H1 (cell line): ENCODE measurements at regions not wholly inside any gene's neighbourhood (a gene's known extent, or its start where the extent isn't known, plus 50 kb on each side); places are given as distances from the start of the nearest gene placed in this dataset.

Source experiments
- MAFK ChIP-seq: IDR thresholded peaks from 2 replicates; pipeline ENCODE4 v1.6.1; 2012; ENCODE audit warnings: low read depth, mild to moderate bottlenecking, improper control_type of control experiment, low read length
- RBBP5 ChIP-seq: IDR thresholded peaks from 2 replicates; pipeline ENCODE4 v1.7.1; 2012; ENCODE audit warnings: low read depth, mild to moderate bottlenecking, inconsistent platforms, low read length, moderate library complexity, borderline replicate concordance
- SIN3A ChIP-seq, 2 experiments: IDR thresholded peaks in 1 of 2; conservative IDR thresholded peaks in 1 of 2; 2 replicates each; pipeline ENCODE4 v1.6.1; 2011 to 2012; ENCODE audit warnings: low read length in 2 of 2, improper control_type of control experiment in 1 of 2, low read depth in 1 of 2, mild to moderate bottlenecking in 1 of 2
- ZNF274 ChIP-seq: IDR thresholded peaks from 2 replicates; pipeline ENCODE4 v1.7.0; 2012; ENCODE audit warnings: low read length, borderline replicate concordance; ENCODE audit errors: extremely low read depth
- TF ChIP-seq, protein P1 (sequence below): IDR thresholded peaks from 2 replicates; pipeline ENCODE4 v1.6.1; 2012; ENCODE audit warnings: inconsistent platforms
- TF ChIP-seq, protein P2 (sequence below): IDR thresholded peaks from 2 replicates; pipeline ENCODE4 v1.6.1; 2011; ENCODE audit warnings: low read length, improper control_type of control experiment

DNA sequence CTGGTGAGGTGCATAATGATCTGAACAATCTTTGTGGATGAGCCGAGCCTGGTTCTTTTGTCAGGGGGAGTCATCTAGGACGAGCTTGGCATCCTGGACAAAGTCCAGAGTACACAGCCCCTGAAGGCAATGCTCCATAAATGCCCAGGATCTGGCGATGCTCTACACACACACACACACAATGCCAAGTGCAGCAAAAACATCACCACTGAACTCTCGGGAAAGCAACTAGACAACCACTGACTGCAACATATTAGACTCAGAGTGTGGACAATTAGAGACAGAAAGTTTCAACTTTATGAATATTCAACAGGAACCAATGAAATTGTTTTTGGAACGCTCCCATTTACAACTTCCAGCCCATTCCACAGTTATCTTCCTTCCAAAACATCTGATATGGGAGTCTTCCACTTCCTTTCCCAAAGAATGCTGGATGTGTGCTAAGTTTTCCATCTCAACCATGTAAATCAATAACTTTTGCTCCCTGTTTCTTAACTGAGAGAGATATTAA, 227.6 kb upstream of the ANKRD55 start (continued):
- no peak for TF ChIP-seq SIN3A (conservative IDR thresholded peaks at IDR 0.05 in 1 of 2, IDR thresholded peaks at IDR 0.05 in 1 of 2; ENCODE audit: low read depth in 1 of 2, low read length in 2 of 2)
- no peak for TF ChIP-seq MAFK
- TF ChIP-seq ZNF274, result no peak
- TF ChIP-seq, protein P1, sequence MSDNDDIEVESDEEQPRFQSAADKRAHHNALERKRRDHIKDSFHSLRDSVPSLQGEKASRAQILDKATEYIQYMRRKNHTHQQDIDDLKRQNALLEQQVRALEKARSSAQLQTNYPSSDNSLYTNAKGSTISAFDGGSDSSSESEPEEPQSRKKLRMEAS, result no peak
- TF ChIP-seq, protein P2, sequence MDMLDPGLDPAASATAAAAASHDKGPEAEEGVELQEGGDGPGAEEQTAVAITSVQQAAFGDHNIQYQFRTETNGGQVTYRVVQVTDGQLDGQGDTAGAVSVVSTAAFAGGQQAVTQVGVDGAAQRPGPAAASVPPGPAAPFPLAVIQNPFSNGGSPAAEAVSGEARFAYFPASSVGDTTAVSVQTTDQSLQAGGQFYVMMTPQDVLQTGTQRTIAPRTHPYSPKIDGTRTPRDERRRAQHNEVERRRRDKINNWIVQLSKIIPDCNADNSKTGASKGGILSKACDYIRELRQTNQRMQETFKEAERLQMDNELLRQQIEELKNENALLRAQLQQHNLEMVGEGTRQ, result no peak
- no peak for TF ChIP-seq RBBP5
